ENCODE measurements at regions not wholly inside any gene's neighbourhood (a gene's known extent, or its start where the extent isn't known, plus 50 kb on each side); places are given as distances from the start of the nearest gene placed in this dataset.
"Not testable (repeated sequence)": the region's sequence is repeated elsewhere in the genome, so short reads cannot be mapped to it uniquely, and the experiment has no call there.

DNA sequence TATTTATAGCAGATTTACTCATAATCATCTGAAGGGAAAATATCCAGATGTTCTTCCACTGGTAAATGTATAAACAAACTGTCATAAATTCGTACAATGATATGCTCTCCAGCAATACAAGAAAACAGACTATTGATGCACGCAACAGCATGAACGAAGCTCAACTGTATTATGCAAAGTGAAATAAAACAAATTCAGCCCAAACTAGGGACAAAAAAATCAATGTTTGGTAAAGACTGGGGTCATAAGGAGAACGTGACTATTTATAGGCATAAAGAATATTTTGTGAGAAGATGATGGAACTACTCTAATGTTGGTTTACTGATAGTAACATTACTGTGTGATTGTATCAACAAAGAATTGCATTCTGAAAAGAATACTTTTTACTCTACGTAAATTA lies 1276.7 kb upstream of the DDX18 start:
- no peak overlapping the region for H3K4me3 ChIP-seq (ENCODE audit: insufficient read length, low read depth)
- no peak overlapping the region for H3K9ac ChIP-seq (ENCODE audit: insufficient read length, low read depth)
- no peaks in the 10 kb centered on the region for H3K27me3 ChIP-seq (ENCODE audit: insufficient read depth, insufficient read length)
- H3K4me1 ChIP-seq (ENCODE audit: insufficient read depth, insufficient read length) = no peaks in the 10 kb centered on the region
- TF ChIP-seq YY1 (IDR thresholded peaks at IDR 0.05; ENCODE audit: insufficient read depth, insufficient read length) (no peak), ZNF274 (IDR thresholded peaks at IDR 0.05; ENCODE audit: low read depth, low read length) (no peak)
- no peaks in the 10 kb centered on the region for H3K36me3 ChIP-seq (ENCODE audit: insufficient read depth, insufficient read length, low read length)
- peaks cover 16% of the 10 kb centered on the region; the same call in 1 of the 2 replicates for H3K9me3 ChIP-seq (ENCODE audit: insufficient read depth, low read length)
- DNase-seq (ENCODE audit: low read depth, low spot score) = no peak

DNA sequence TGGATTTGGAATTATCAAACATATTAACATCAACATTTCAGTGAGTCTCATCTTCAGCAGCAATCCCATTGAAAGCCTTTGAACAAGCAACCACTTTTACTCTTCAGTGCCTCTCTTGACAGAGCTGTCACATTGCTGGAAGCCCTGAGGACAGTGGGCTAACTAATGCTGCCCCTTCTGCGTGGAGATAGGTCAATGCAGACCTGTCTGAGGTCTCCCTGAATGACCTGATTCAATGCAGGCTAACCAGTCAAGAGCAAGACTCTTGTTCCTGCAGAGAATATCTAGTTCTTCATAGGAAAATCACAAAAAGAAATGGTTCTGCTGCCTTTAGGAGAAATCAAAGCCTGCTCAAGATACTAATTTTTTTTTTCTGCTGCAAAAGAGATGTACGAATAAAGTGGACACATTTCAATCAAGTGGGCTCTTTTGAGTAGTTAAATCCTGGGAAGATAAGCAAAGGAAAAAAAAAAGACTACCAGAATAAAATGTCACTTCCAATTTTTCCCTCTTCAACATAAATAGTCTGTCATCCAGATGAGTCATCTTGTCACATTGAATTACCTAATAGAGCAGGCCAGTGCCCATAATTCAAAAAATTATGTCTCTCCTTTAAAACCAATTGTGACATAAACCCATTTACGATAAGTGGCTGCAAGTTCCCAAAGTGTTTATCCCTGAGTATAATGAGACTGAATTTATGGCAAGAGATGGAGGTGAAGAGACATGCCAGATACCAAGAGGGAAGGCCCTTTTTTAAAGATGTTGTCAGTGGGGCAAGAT lies 1269.0 kb upstream of the DDX18 start:
- no peak overlapping the region for H3K9ac ChIP-seq (ENCODE audit: insufficient read length, low read depth)
- no peak overlapping the region for H3K4me3 ChIP-seq (ENCODE audit: insufficient read length, low read depth)
- H3K4me1 ChIP-seq (ENCODE audit: insufficient read depth, insufficient read length) = no peaks in the 10 kb centered on the region
- no peaks in the 10 kb centered on the region for H3K27me3 ChIP-seq (ENCODE audit: insufficient read depth, insufficient read length)
- DNase-seq (ENCODE audit: low read depth, low spot score) = no peak
- H3K36me3 ChIP-seq (ENCODE audit: insufficient read depth, insufficient read length, low read length) = no peaks in the 10 kb centered on the region
- TF ChIP-seq ZNF274 (IDR thresholded peaks at IDR 0.05; ENCODE audit: low read depth, low read length) = no peak
- TF ChIP-seq SUZ12 (IDR thresholded peaks at IDR 0.05; ENCODE audit: extremely low read depth, insufficient read depth, insufficient read length) = no peak
- no peak for TF ChIP-seq YY1 (IDR thresholded peaks at IDR 0.05; ENCODE audit: insufficient read depth, insufficient read length)
- peaks cover 26% of the 10 kb centered on the region; the same call in 1 of the 2 replicates for H3K9me3 ChIP-seq (ENCODE audit: insufficient read depth, low read length)

DNA sequence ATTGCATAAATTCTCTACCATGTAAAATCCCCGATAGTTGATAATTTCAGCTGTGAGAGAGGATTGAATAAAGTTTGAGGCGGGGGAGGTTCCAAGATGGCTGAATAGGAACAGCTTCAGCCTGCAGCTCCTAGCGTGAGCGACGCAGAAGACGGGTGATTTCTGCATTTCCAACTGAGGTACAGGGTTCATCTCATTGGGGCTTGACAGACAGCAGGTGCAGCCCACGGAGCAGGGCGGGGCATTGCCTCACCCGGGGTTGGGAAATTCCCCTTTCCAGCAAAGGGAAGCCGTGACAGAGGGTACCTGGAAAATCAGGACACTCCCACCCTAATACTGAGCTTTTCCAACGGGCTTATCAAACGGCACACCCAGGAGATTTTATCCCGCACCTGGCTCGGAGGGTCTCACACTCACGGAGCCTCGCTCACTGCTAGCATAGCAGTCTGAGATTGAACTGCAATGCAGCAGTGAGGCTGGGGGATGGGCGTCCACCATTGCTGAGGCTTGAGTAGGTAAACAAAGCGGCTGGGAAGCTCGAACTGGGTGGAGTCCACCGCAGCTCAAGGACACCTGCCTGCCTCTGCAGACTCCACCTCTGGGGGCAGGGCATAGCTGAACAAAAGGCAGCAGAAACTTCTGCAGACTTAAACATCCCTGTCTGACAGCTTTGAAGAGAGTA lies 1261.6 kb upstream of the DDX18 start:
- not testable (repeated sequence) for H3K9ac ChIP-seq (ENCODE audit: insufficient read length, low read depth); H3K27me3 ChIP-seq (ENCODE audit: insufficient read depth, insufficient read length); H3K36me3 ChIP-seq (ENCODE audit: insufficient read depth, insufficient read length, low read length); H3K9me3 ChIP-seq (ENCODE audit: insufficient read depth, low read length); H3K4me3 ChIP-seq (ENCODE audit: insufficient read length, low read depth); H3K4me1 ChIP-seq (ENCODE audit: insufficient read depth, insufficient read length)
- DNase-seq (ENCODE audit: low read depth, low spot score) = peak; percentile 9

DNA sequence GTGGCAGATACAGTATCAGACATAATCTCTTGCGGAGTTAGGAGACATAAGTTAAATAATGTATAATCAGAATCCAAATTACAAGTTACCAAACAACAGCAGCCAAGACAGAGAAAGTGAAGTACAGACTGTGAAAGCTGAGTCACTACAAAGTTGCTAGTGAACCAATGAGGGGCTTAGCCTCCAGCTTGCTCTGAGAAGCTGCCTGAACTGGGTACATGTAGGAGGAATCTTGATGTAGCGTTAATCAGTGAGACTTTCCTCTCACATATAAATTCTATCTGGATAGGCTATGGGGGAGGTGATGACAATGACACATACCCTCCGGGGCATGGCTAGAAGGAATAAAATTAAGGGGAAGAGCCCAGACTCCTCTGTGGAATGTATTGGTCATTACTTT lies 1234.3 kb upstream of the DDX18 start:
- no peaks in the 10 kb centered on the region for H3K9me3 ChIP-seq (ENCODE audit: insufficient read depth, low read length)
- no peaks in the 10 kb centered on the region for H3K4me1 ChIP-seq (ENCODE audit: insufficient read depth, insufficient read length)
- no peaks in the 10 kb centered on the region for H3K36me3 ChIP-seq (ENCODE audit: insufficient read depth, insufficient read length, low read length)
- no peak for DNase-seq (ENCODE audit: low read depth, low spot score)
- no peak overlapping the region for H3K9ac ChIP-seq (ENCODE audit: insufficient read length, low read depth)
- no peaks in the 10 kb centered on the region for H3K27me3 ChIP-seq (ENCODE audit: insufficient read depth, insufficient read length)
- H3K4me3 ChIP-seq (ENCODE audit: insufficient read length, low read depth) = no peak overlapping the region
- no peak for TF ChIP-seq YY1 (IDR thresholded peaks at IDR 0.05; ENCODE audit: insufficient read depth, insufficient read length)
- no peak for TF ChIP-seq ZNF274 (IDR thresholded peaks at IDR 0.05; ENCODE audit: low read depth, low read length)
- no peak for TF ChIP-seq SUZ12 (IDR thresholded peaks at IDR 0.05; ENCODE audit: extremely low read depth, insufficient read depth, insufficient read length)

DNA sequence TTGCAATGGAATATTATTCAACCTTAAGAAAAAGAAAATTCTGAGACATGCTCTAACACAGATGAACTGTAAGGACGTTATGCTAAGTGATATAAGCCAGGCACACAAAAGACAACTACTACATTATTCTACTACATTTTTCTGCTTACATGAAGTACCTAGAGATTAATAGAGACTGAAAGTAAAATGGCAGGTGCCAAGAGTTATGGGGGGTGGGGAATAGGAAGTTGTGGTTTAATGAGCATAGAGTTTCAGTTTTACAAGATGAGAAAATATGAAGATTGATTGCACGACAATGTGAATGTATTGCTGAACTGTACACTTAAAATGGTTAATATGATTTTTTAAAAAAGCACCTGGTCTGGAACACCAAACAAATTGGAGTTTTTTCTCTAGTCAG lies 1231.6 kb upstream of the DDX18 start:
- H3K9ac ChIP-seq (ENCODE audit: insufficient read length, low read depth) = no peak overlapping the region
- DNase-seq (ENCODE audit: low read depth, low spot score) = no peak
- H3K4me1 ChIP-seq (ENCODE audit: insufficient read depth, insufficient read length) = no peaks in the 10 kb centered on the region
- H3K36me3 ChIP-seq (ENCODE audit: insufficient read depth, insufficient read length, low read length) = no peaks in the 10 kb centered on the region
- H3K27me3 ChIP-seq (ENCODE audit: insufficient read depth, insufficient read length) = no peaks in the 10 kb centered on the region
- no peak for TF ChIP-seq SUZ12 (IDR thresholded peaks at IDR 0.05; ENCODE audit: extremely low read depth, insufficient read depth, insufficient read length)
- TF ChIP-seq YY1 (IDR thresholded peaks at IDR 0.05; ENCODE audit: insufficient read depth, insufficient read length) = no peak
- no peak for TF ChIP-seq ZNF274 (IDR thresholded peaks at IDR 0.05; ENCODE audit: low read depth, low read length)
- H3K4me3 ChIP-seq (ENCODE audit: insufficient read length, low read depth) = no peak overlapping the region
- H3K9me3 ChIP-seq (ENCODE audit: insufficient read depth, low read length) = no peaks in the 10 kb centered on the region

DNA sequence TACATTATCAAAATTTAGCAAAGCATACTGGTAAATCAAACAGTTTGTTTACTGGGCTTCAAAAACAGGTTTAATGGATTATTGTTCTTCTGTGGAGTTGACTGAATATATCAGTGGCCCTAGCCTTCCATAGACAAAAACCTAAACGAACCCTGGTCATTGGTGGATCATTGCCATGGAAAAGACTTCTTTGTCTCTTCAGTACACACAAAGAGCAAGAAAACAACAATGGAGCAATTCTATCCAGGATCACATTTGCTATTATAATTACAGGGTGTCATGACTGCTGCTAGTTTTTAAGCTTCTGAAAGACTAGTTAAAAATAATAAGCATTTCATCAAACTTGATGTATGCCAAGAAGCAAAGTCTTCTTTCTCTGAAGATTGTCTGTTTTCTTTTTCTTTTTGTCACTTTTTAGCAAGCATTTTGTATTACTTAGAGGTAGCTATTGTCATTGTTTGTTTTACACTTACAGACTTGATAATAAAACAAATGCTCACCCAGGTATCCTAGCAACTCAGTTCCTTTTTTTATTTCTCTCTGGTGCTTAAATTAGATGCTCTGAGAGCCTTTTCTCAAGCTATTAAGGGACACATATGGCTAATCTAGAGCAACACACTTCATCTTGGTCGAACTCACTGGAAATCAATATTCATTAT lies 1228.7 kb upstream of the DDX18 start:
- no peaks in the 10 kb centered on the region for H3K9me3 ChIP-seq (ENCODE audit: insufficient read depth, low read length)
- no peaks in the 10 kb centered on the region for H3K36me3 ChIP-seq (ENCODE audit: insufficient read depth, insufficient read length, low read length)
- DNase-seq (ENCODE audit: low read depth, low spot score) = no peak
- TF ChIP-seq SUZ12 (IDR thresholded peaks at IDR 0.05; ENCODE audit: extremely low read depth, insufficient read depth, insufficient read length) (no peak), YY1 (IDR thresholded peaks at IDR 0.05; ENCODE audit: insufficient read depth, insufficient read length) (no peak), ZNF274 (IDR thresholded peaks at IDR 0.05; ENCODE audit: low read depth, low read length) (no peak)
- no peak overlapping the region for H3K9ac ChIP-seq (ENCODE audit: insufficient read length, low read depth)
- no peaks in the 10 kb centered on the region for H3K4me1 ChIP-seq (ENCODE audit: insufficient read depth, insufficient read length)
- no peaks in the 10 kb centered on the region for H3K27me3 ChIP-seq (ENCODE audit: insufficient read depth, insufficient read length)
- no peak overlapping the region for H3K4me3 ChIP-seq (ENCODE audit: insufficient read length, low read depth)

DNA sequence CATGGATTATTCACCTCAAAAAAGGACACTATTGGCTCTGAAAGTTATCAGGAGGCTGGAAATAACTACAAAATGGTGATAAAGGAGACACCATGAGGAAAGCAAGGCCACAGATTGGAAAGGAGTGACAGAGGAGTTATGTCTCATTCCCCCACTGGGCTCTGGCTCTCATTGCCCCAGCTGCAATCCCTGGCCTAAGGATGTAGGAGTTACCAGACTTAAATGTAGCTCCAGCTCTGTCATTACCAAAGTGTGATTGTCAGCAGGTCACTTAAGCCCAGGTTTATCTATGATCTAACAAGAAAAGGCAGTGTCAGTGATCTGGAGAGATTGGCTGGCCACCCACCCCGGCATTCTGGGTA lies 1228.2 kb upstream of the DDX18 start:
- H3K4me1 ChIP-seq (ENCODE audit: insufficient read depth, insufficient read length) = no peaks in the 10 kb centered on the region
- no peak overlapping the region for H3K4me3 ChIP-seq (ENCODE audit: insufficient read length, low read depth)
- no peak for DNase-seq (ENCODE audit: low read depth, low spot score)
- TF ChIP-seq SUZ12 (IDR thresholded peaks at IDR 0.05; ENCODE audit: extremely low read depth, insufficient read depth, insufficient read length) (no peak), YY1 (IDR thresholded peaks at IDR 0.05; ENCODE audit: insufficient read depth, insufficient read length) (no peak), ZNF274 (IDR thresholded peaks at IDR 0.05; ENCODE audit: low read depth, low read length) (no peak)
- no peaks in the 10 kb centered on the region for H3K36me3 ChIP-seq (ENCODE audit: insufficient read depth, insufficient read length, low read length)
- H3K9me3 ChIP-seq (ENCODE audit: insufficient read depth, low read length) = no peaks in the 10 kb centered on the region
- no peak overlapping the region for H3K9ac ChIP-seq (ENCODE audit: insufficient read length, low read depth)
- H3K27me3 ChIP-seq (ENCODE audit: insufficient read depth, insufficient read length) = no peaks in the 10 kb centered on the region
